ENCODE measurements at regions not wholly inside any gene's neighbourhood (a gene's known extent, or its start where the extent isn't known, plus 50 kb on each side); places are given as distances from the start of the nearest gene placed in this dataset.
A peak's percentile ranks its signal among the peaks of the same experiment; 100 is the strongest.

- Histone ChIP-seq H2AFZ (ENCODE audit: low read length) (no peak overlapping the region), H4K91ac (ENCODE audit: insufficient read length, low read depth, low read length) (no peak overlapping the region), H2BK15ac (ENCODE audit: low read depth, low read length) (no peak overlapping the region), H4K20me1 (ENCODE audit: control insufficient read depth, insufficient read depth, insufficient read length) (no peaks in the 10 kb centered on the region), H2BK20ac (ENCODE audit: low read depth, low read length, poor library complexity, severe bottlenecking) (no peak overlapping the region), H3K23me2 (ENCODE audit: insufficient read length, low read depth, low read length, poor library complexity, severe bottlenecking) (no peaks in the 10 kb centered on the region), H3K79me2 (ENCODE audit: insufficient read depth, low read length) (no peaks in the 10 kb centered on the region), H3K27ac (ENCODE audit: insufficient read length, low read depth, low read length) (no peak overlapping the region), H3K18ac (ENCODE audit: insufficient read length, low read depth, low read length) (no peak overlapping the region), H2AK5ac (ENCODE audit: insufficient read length, low read length) (no peak overlapping the region), H2BK12ac (ENCODE audit: insufficient read length, low read depth, low read length) (no peak overlapping the region), H3K4me2 (ENCODE audit: insufficient read depth, insufficient read length, low read length) (no peak overlapping the region), H3K14ac (ENCODE audit: insufficient read depth, low read length) (no peak overlapping the region), H2BK120ac (ENCODE audit: low read depth, low read length, poor library complexity, severe bottlenecking) (no peak overlapping the region), H3K9ac (ENCODE audit: extremely low read depth, insufficient read length, low read length) (no peak overlapping the region), H3T11ph (ENCODE audit: low read length) (no peak overlapping the region), H3K79me1 (ENCODE audit: insufficient read depth, low read depth, low read length, poor library complexity, severe bottlenecking) (no peaks in the 10 kb centered on the region), H3K4me1 (ENCODE audit: insufficient read depth, low read length) (peaks cover 7% of the 10 kb centered on the region; the same call in 1 of the 2 replicates), H3K9me3 (ENCODE audit: control insufficient read depth, low read depth, low read length) (no peaks in the 10 kb centered on the region), H4K8ac (replicated peaks; ENCODE audit: insufficient read length, low read depth, low read length) (no peak overlapping the region), H2BK5ac (ENCODE audit: insufficient read length, low read length) (no peak overlapping the region), H3K4ac (ENCODE audit: low read depth, low read length) (no peak overlapping the region), H3K56ac (ENCODE audit: insufficient read length, low read depth, low read length) (no peak overlapping the region), H3K27me3 (ENCODE audit: insufficient read depth, low read length) (no peaks in the 10 kb centered on the region), H4K5ac (ENCODE audit: insufficient read length, low read depth, low read length) (no peak overlapping the region), H3K23ac (ENCODE audit: insufficient read length, low read depth, low read length) (no peak overlapping the region)
- Mint-ChIP-seq H3K4me1 (peaks cover 40 to 48% of the 10 kb centered on the region in 2 experiments), H3K27ac (peak overlapping the region in 1 of 3 experiments; percentile 1; a peak in 1 of 7 replicates), H3K9me3 (no peaks in the 10 kb centered on the region), H3K27me3 (ENCODE audit: low read depth) (no peaks in the 10 kb centered on the region), H3K4me3 (no peak overlapping the region), H3K36me3 (ENCODE audit: insufficient read depth in 1 of 3, low read depth in 3 of 3) (no peaks in the 10 kb centered on the region)
- no peak for DNase-seq
- no peak for TF ChIP-seq CTCF (conservative IDR thresholded peaks at IDR 0.05)
- WGBS (ENCODE audit: extremely low coverage, insufficient read length, low lambda C conversion rate), result no CpG with 5 or more reads among the region's 7 CpGs
These were observed 173.7 kb downstream of the SP3 start for GRCh38 chr2:173791502-173791901.
